ENCODE measurements at regions not wholly inside any gene's neighbourhood (a gene's known extent, or its start where the extent isn't known, plus 50 kb on each side); places are given as distances from the start of the nearest gene placed in this dataset.

DNA sequence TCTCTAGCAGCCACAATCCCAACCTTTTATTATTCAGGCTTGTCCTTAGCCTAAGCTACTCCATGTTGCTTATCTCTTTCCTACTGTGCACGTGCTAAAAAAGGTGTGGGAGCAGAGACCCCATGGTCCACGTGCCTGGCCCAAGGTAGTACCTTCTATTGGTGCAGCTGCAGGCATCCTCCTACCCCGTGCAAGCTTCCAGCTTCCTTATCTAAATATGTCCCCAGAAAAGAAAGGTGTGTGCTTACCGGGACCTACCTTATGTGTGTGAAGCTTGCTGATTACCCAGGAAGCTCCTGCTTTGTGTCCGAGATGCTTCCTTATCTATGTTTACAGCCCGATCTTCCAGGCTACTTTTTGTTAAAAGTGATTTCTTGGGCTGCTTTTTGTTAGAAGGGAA lies 2382.4 kb downstream of the PCDH9 start:
- TF ChIP-seq, protein P1, sequence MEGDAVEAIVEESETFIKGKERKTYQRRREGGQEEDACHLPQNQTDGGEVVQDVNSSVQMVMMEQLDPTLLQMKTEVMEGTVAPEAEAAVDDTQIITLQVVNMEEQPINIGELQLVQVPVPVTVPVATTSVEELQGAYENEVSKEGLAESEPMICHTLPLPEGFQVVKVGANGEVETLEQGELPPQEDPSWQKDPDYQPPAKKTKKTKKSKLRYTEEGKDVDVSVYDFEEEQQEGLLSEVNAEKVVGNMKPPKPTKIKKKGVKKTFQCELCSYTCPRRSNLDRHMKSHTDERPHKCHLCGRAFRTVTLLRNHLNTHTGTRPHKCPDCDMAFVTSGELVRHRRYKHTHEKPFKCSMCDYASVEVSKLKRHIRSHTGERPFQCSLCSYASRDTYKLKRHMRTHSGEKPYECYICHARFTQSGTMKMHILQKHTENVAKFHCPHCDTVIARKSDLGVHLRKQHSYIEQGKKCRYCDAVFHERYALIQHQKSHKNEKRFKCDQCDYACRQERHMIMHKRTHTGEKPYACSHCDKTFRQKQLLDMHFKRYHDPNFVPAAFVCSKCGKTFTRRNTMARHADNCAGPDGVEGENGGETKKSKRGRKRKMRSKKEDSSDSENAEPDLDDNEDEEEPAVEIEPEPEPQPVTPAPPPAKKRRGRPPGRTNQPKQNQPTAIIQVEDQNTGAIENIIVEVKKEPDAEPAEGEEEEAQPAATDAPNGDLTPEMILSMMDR (IDR thresholded peaks at IDR 0.05; ENCODE audit: insufficient read depth, low read length, poor library complexity, severe bottlenecking) = no peak
- no peak for TF ChIP-seq EZH2phosphoT487 (conservative IDR thresholded peaks at IDR 0.05; ENCODE audit: low read length)

All from SU-DHL-6 (cell line).